Osteocyte (in vitro differentiated cells): ENCODE measurements at regions not wholly inside any gene's neighbourhood (a gene's known extent, or its start where the extent isn't known, plus 50 kb on each side); places are given as distances from the start of the nearest gene placed in this dataset.
"Not testable (repeated sequence)": the region's sequence is repeated elsewhere in the genome, so short reads cannot be mapped to it uniquely, and the experiment has no call there.

Source experiments
- DNase-seq: peaks from one replicate; pipeline ENCODE4 v3.0.0; 2021; ENCODE audit warnings: mixed read lengths; ENCODE audit not compliant: unreplicated experiment; ENCODE audit errors: extremely low spot score
- H3K27ac Mint-ChIP-seq: one replicate; pipeline ENCODE4 v1.8.0; 2021; ENCODE audit warnings: mild to moderate bottlenecking, mixed read lengths; ENCODE audit not compliant: unreplicated experiment
- H3K27me3 Mint-ChIP-seq: one replicate; pipeline ENCODE4 v1.8.0; 2021; ENCODE audit warnings: mixed read lengths; ENCODE audit not compliant: unreplicated experiment
- H3K36me3 Mint-ChIP-seq: one replicate; pipeline ENCODE4 v1.8.0; 2021; ENCODE audit warnings: mixed read lengths; ENCODE audit not compliant: unreplicated experiment
- H3K4me1 Mint-ChIP-seq: one replicate; pipeline ENCODE4 v1.8.0; 2021; ENCODE audit warnings: mixed read lengths; ENCODE audit not compliant: unreplicated experiment
- H3K4me3 Mint-ChIP-seq: one replicate; pipeline ENCODE4 v1.8.0; 2021; ENCODE audit warnings: mild to moderate bottlenecking, moderate library complexity, mixed read lengths; ENCODE audit not compliant: unreplicated experiment
- H3K9me3 Mint-ChIP-seq: one replicate; pipeline ENCODE4 v1.8.0; 2021; ENCODE audit warnings: mixed read lengths; ENCODE audit not compliant: unreplicated experiment
- CTCF ChIP-seq: fragments of 200-600 bp; sonication (generic); IDR thresholded peaks from 2 replicates; pipeline ENCODE4 v1.5.0; 2021; ENCODE audit warnings: antibody characterized with exemption, mild to moderate bottlenecking, moderate library complexity

GRCh38 chr7:96920064-96920463, 85.3 kb upstream of the DLX6 start:
- no peaks in the 10 kb centered on the region for H3K9me3 Mint-ChIP-seq
- no peaks in the 10 kb centered on the region for H3K36me3 Mint-ChIP-seq
- no peak for DNase-seq
- H3K4me1 Mint-ChIP-seq, result no peaks in the 10 kb centered on the region
- no peak overlapping the region for H3K4me3 Mint-ChIP-seq
- no peak overlapping the region for H3K27ac Mint-ChIP-seq
- H3K27me3 Mint-ChIP-seq, result peaks cover 10% of the 10 kb centered on the region
- TF ChIP-seq CTCF, result no peak

- peaks cover 10% of the 10 kb centered on the region for H3K27me3 Mint-ChIP-seq
- H3K27ac Mint-ChIP-seq, result no peak overlapping the region
- no peak for DNase-seq
- H3K4me3 Mint-ChIP-seq, result no peak overlapping the region
- no peaks in the 10 kb centered on the region for H3K36me3 Mint-ChIP-seq
- H3K9me3 Mint-ChIP-seq, result no peaks in the 10 kb centered on the region
- TF ChIP-seq CTCF, result no peak
- H3K4me1 Mint-ChIP-seq, result no peaks in the 10 kb centered on the region
These were observed 84.6 kb upstream of the DLX6 start for GRCh38 chr7:96920713-96921112.

- Mint-ChIP-seq H3K4me1 (no peaks in the 10 kb centered on the region), H3K36me3 (no peaks in the 10 kb centered on the region), H3K27me3 (peaks cover 11% of the 10 kb centered on the region), H3K4me3 (no peak overlapping the region), H3K27ac (no peak overlapping the region), H3K9me3 (no peaks in the 10 kb centered on the region)
- DNase-seq, result no peak
- TF ChIP-seq CTCF, result no peak
These were observed 84.1 kb upstream of the DLX6 start for GRCh38 chr7:96921231-96921630.

- H3K27me3 Mint-ChIP-seq, result peaks cover 12% of the 10 kb centered on the region
- H3K36me3 Mint-ChIP-seq, result no peaks in the 10 kb centered on the region
- H3K9me3 Mint-ChIP-seq, result no peaks in the 10 kb centered on the region
- no peak overlapping the region for H3K27ac Mint-ChIP-seq
- no peaks in the 10 kb centered on the region for H3K4me1 Mint-ChIP-seq
- H3K4me3 Mint-ChIP-seq, result no peak overlapping the region
- TF ChIP-seq CTCF, result no peak
- no peak for DNase-seq
These were observed 83.6 kb upstream of the DLX6 start for GRCh38 chr7:96921771-96922170.

GRCh38 chr7:96923345-96923744, 82.0 kb upstream of the DLX6 start:
- peaks cover 13% of the 10 kb centered on the region for H3K27me3 Mint-ChIP-seq
- not testable (repeated sequence) for H3K4me1 Mint-ChIP-seq, H3K36me3 Mint-ChIP-seq, DNase-seq, H3K27ac Mint-ChIP-seq, H3K9me3 Mint-ChIP-seq, H3K4me3 Mint-ChIP-seq

GRCh38 chr7:96927131-96927530, 78.2 kb upstream of the DLX6 start:
- no peaks in the 10 kb centered on the region for H3K4me1 Mint-ChIP-seq
- H3K27ac Mint-ChIP-seq, result no peak overlapping the region
- H3K9me3 Mint-ChIP-seq, result no peaks in the 10 kb centered on the region
- peaks cover 18% of the 10 kb centered on the region for H3K27me3 Mint-ChIP-seq
- no peak overlapping the region for H3K4me3 Mint-ChIP-seq
- no peak for DNase-seq
- TF ChIP-seq CTCF, result no peak
- no peaks in the 10 kb centered on the region for H3K36me3 Mint-ChIP-seq
